ENCODE measurements at regions not wholly inside any gene's neighbourhood (a gene's known extent, or its start where the extent isn't known, plus 50 kb on each side); places are given as distances from the start of the nearest gene placed in this dataset.

DNA sequence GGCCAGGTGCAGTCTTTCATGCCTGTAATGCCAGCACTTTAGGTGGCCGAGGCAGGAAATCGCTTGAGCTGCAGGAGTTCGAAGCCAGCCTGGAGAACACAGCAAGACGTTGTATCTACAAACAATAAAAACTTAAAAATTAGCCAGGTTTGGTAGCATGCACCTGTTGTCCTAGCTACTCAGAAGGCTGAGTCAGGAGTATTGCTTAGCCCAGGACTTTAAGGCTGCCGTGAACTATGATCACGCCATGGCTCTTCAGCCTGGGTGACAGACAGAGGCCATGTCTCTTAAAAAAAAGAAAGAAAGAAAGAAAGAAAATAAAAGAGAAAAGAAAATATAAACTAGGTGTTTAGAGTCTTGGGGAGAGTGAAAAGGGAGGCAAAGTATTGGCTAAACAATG, 96.4 kb upstream of the PDE5A start:
- Histone ChIP-seq H3K27me3 (ENCODE audit: insufficient read depth, low read depth, severe bottlenecking) (no peaks in the 10 kb centered on the region), H3K36me3 (no peaks in the 10 kb centered on the region), H3K4me3 (ENCODE audit: low read depth, low read length) (no peak overlapping the region), H3K9me3 (ENCODE audit: severe bottlenecking) (no peaks in the 10 kb centered on the region), H3K27ac (no peak overlapping the region)
- no peak for TF ChIP-seq CTCF (IDR thresholded peaks at IDR 0.05; ENCODE audit: low read depth, low read length)
- no peak for DNase-seq

DNA sequence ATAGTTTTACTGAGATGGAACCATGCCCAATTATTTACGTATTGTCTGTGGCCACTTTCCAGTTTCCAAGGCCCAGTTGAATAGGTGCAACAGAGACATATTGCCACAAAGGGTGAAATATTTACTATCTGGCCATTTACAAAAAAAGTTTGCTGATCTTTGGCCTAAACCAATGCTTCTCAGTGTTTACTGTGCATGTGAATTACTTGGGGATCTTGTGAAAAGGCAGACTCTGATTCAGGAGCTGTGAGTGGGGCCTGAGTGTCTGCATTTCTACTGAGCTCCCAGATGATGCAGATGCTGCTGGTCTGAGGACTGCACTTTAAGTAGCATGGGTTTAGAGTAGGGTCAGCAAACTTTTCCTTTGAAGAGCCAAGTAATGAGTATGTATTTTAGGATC, 94.1 kb upstream of the PDE5A start:
- Histone ChIP-seq H3K9me3 (ENCODE audit: severe bottlenecking) (peaks cover 5% of the 10 kb centered on the region), H3K4me3 (ENCODE audit: low read depth, low read length) (no peak overlapping the region), H3K27me3 (ENCODE audit: insufficient read depth, low read depth, severe bottlenecking) (no peaks in the 10 kb centered on the region), H3K36me3 (no peaks in the 10 kb centered on the region), H3K27ac (no peak overlapping the region)
- no peak for DNase-seq
- no peak for TF ChIP-seq CTCF (IDR thresholded peaks at IDR 0.05; ENCODE audit: low read depth, low read length)

GRCh38 chr4:119721878-119722277, 93.3 kb upstream of the PDE5A start:
- DNase-seq: no peak
- no peaks in the 10 kb centered on the region for H3K27me3 ChIP-seq (ENCODE audit: insufficient read depth, low read depth, severe bottlenecking)
- no peak overlapping the region for H3K27ac ChIP-seq
- no peak overlapping the region for H3K4me3 ChIP-seq (ENCODE audit: low read depth, low read length)
- no peak for TF ChIP-seq CTCF (IDR thresholded peaks at IDR 0.05; ENCODE audit: low read depth, low read length)
- H3K9me3 ChIP-seq (ENCODE audit: severe bottlenecking): peaks cover 8% of the 10 kb centered on the region
- H3K36me3 ChIP-seq: no peaks in the 10 kb centered on the region

GRCh38 chr4:119715490-119716445, 87.2 kb upstream of the PDE5A start:
- DNase-seq: no peak
- H3K36me3 ChIP-seq: no peaks in the 10 kb centered on the region

DNA sequence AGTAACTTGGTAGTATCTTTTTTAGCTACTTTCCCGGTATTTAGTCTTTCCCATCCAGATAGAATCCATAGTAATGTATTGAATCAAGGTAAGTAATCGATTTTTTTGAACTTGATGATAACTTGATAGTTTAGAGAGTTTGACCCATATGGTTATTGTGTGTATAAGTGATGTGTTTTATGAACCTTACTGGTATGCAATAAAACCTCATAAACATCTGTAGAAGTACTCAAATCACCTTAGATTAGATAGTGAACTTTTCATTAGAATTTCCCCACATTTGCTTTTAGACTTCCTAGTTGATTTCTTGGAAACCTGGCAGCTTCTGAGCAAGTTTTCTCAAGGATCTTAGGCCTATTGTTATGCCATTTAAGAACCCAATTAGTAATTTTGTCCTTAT, 80.8 kb upstream of the PDE5A start:
- DNase-seq: no peak

More at GRCh38 chr4:119715490-119716445, 87.2 kb upstream of the PDE5A start:
- TF ChIP-seq CTCF (IDR thresholded peaks at IDR 0.05; ENCODE audit: low read depth, low read length): no peak
- H3K9me3 ChIP-seq (ENCODE audit: severe bottlenecking): peaks cover 20% of the 10 kb centered on the region
- no peak overlapping the region for H3K27ac ChIP-seq
- no peak overlapping the region for H3K4me3 ChIP-seq (ENCODE audit: low read depth, low read length)
- no peaks in the 10 kb centered on the region for H3K27me3 ChIP-seq (ENCODE audit: insufficient read depth, low read depth, severe bottlenecking)

More for the DNA sequence above, 80.8 kb upstream of the PDE5A start:
- Histone ChIP-seq H3K9me3 (ENCODE audit: severe bottlenecking) (peaks cover 8% of the 10 kb centered on the region), H3K27me3 (ENCODE audit: insufficient read depth, low read depth, severe bottlenecking) (no peaks in the 10 kb centered on the region), H3K36me3 (no peaks in the 10 kb centered on the region), H3K4me3 (ENCODE audit: low read depth, low read length) (no peak overlapping the region), H3K27ac (no peak overlapping the region)
- TF ChIP-seq CTCF (IDR thresholded peaks at IDR 0.05; ENCODE audit: low read depth, low read length): no peak

All from WERI-Rb-1 (cell line).